ENCODE measurements at regions not wholly inside any gene's neighbourhood (a gene's known extent, or its start where the extent isn't known, plus 50 kb on each side); places are given as distances from the start of the nearest gene placed in this dataset.

GRCh38 chr4:83664741-83665140 is 128.8 kb downstream of the GPAT3 start:
- no peak for DNase-seq (ENCODE audit: low spot score)
- Mint-ChIP-seq H3K9me3 (no peaks in the 10 kb centered on the region), H3K36me3 (ENCODE audit: low read depth) (no peaks in the 10 kb centered on the region), H3K4me1 (ENCODE audit: low read depth) (no peaks in the 10 kb centered on the region), H3K4me3 (ENCODE audit: low read depth) (no peak overlapping the region), H3K27ac (no peak overlapping the region), H3K27me3 (ENCODE audit: low read depth) (peaks cover 2% of the 10 kb centered on the region)
- intact Hi-C loops (cut with micrococcal nuclease) = no loop called here

GRCh38 chr4:83664071-83664470 is 128.2 kb downstream of the GPAT3 start:
- Mint-ChIP-seq H3K4me3 (ENCODE audit: low read depth) (no peak overlapping the region), H3K27me3 (ENCODE audit: low read depth) (peaks cover 2% of the 10 kb centered on the region), H3K4me1 (ENCODE audit: low read depth) (no peaks in the 10 kb centered on the region), H3K9me3 (no peaks in the 10 kb centered on the region), H3K27ac (no peak overlapping the region), H3K36me3 (ENCODE audit: low read depth) (no peaks in the 10 kb centered on the region)
- intact Hi-C loops (cut with micrococcal nuclease) = no loop called here
- no peak for DNase-seq (ENCODE audit: low spot score)

- Mint-ChIP-seq H3K27me3 (ENCODE audit: low read depth) (peaks cover 2% of the 10 kb centered on the region), H3K36me3 (ENCODE audit: low read depth) (no peaks in the 10 kb centered on the region), H3K4me1 (ENCODE audit: low read depth) (no peaks in the 10 kb centered on the region), H3K4me3 (ENCODE audit: low read depth) (no peak overlapping the region), H3K9me3 (no peaks in the 10 kb centered on the region), H3K27ac (no peak overlapping the region)
- no peak for DNase-seq (ENCODE audit: low spot score)
- intact Hi-C loops (cut with micrococcal nuclease) = no loop called here
Measured at GRCh38 chr4:83662204-83662603, 126.3 kb downstream of the GPAT3 start.

- no peak overlapping the region for H3K27ac Mint-ChIP-seq
- intact Hi-C loops (cut with micrococcal nuclease) = no loop called here
- no peaks in the 10 kb centered on the region for H3K9me3 Mint-ChIP-seq
- H3K4me3 Mint-ChIP-seq (ENCODE audit: low read depth) = no peak overlapping the region
- no peaks in the 10 kb centered on the region for H3K4me1 Mint-ChIP-seq (ENCODE audit: low read depth)
- no peaks in the 10 kb centered on the region for H3K36me3 Mint-ChIP-seq (ENCODE audit: low read depth)
- H3K27me3 Mint-ChIP-seq (ENCODE audit: low read depth) = peaks cover 2% of the 10 kb centered on the region
- no peak for DNase-seq (ENCODE audit: low spot score)
Measured at GRCh38 chr4:83661359-83661758, 125.5 kb downstream of the GPAT3 start.

- Mint-ChIP-seq H3K27ac (no peak overlapping the region), H3K9me3 (no peaks in the 10 kb centered on the region), H3K36me3 (ENCODE audit: low read depth) (no peaks in the 10 kb centered on the region), H3K4me3 (ENCODE audit: low read depth) (no peak overlapping the region), H3K27me3 (ENCODE audit: low read depth) (peaks cover 2% of the 10 kb centered on the region), H3K4me1 (ENCODE audit: low read depth) (no peaks in the 10 kb centered on the region)
- DNase-seq (ENCODE audit: low spot score) = no peak
- intact Hi-C loops (cut with micrococcal nuclease) = no loop called here
Measured at GRCh38 chr4:83660578-83660977, 124.7 kb downstream of the GPAT3 start.

- H3K27me3 Mint-ChIP-seq (ENCODE audit: low read depth) = peaks cover 2% of the 10 kb centered on the region
- DNase-seq (ENCODE audit: low spot score) = no peak
- H3K27ac Mint-ChIP-seq = no peak overlapping the region
- H3K9me3 Mint-ChIP-seq = no peaks in the 10 kb centered on the region
- H3K36me3 Mint-ChIP-seq (ENCODE audit: low read depth) = no peaks in the 10 kb centered on the region
- intact Hi-C loops (cut with micrococcal nuclease) = no loop called here
- H3K4me1 Mint-ChIP-seq (ENCODE audit: low read depth) = no peaks in the 10 kb centered on the region
- no peak overlapping the region for H3K4me3 Mint-ChIP-seq (ENCODE audit: low read depth)
Measured at GRCh38 chr4:83658806-83659205, 122.9 kb downstream of the GPAT3 start.

- Mint-ChIP-seq H3K9me3 (no peaks in the 10 kb centered on the region), H3K4me3 (ENCODE audit: low read depth) (no peak overlapping the region), H3K4me1 (ENCODE audit: low read depth) (no peaks in the 10 kb centered on the region), H3K27me3 (ENCODE audit: low read depth) (peaks cover under 1% of the 10 kb centered on the region), H3K27ac (no peak overlapping the region), H3K36me3 (ENCODE audit: low read depth) (no peaks in the 10 kb centered on the region)
- no peak for DNase-seq (ENCODE audit: low spot score)
- intact Hi-C loops (cut with micrococcal nuclease) = no loop called here
Measured at GRCh38 chr4:83657336-83657735, 121.4 kb downstream of the GPAT3 start.
